ENCODE measurements at regions not wholly inside any gene's neighbourhood (a gene's known extent, or its start where the extent isn't known, plus 50 kb on each side); places are given as distances from the start of the nearest gene placed in this dataset.

GRCh38 chr7:26034391-26034790, 117.6 kb upstream of the NFE2L3 start:
- no peak for DNase-seq

GRCh38 chr7:26035552-26035951, 116.4 kb upstream of the NFE2L3 start:
- no peak for DNase-seq

DNA sequence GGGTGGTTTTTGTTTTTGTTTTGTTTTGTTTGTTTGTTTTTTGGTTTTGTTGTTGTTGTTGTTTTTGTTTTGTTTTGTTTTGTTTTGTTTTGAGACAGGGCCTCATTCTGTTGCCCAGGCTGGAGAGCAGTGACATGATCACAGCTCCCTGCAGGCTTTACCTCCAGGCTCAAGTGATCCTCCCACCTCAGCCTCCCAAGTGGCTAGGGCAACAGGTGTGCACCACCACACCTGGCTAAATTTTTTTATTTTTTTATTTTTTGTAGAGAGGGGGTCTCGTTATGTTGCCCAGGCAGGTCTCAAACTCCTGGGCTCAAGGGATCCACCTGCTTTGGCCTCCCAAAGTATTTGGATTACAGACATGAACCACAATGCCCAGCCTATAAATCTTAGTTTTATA, 115.9 kb upstream of the NFE2L3 start:
- DNase-seq, result no peak

GRCh38 chr7:26038201-26038990, 113.6 kb upstream of the NFE2L3 start:
- no peak for DNase-seq

GRCh38 chr7:26040085-26040484, 111.9 kb upstream of the NFE2L3 start:
- DNase-seq, result no peak

GRCh38 chr7:26042237-26042636, 109.8 kb upstream of the NFE2L3 start:
- DNase-seq, result no peak

GRCh38 chr7:26043801-26044200, 108.2 kb upstream of the NFE2L3 start:
- no peak for DNase-seq

DNA sequence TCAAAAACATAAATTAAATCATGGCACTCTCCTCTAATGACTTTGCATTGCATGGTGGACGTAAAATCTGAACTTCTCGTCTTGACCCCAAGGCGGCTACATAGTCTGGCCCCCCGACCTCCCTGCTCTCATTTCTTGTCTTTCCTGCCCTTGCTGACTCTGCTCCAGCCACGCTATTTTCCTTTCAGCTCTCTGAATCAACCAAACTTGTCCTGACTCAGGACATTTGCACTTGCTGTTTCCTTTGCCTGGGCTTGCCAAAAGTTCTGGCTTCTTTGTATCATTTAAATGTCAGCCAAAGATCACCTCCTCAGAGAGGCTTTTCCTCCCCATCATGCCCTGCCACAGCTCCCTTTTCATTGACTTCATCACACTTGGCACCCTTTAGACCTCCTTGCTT, 107.7 kb upstream of the NFE2L3 start:
- DNase-seq, result no peak

DNA sequence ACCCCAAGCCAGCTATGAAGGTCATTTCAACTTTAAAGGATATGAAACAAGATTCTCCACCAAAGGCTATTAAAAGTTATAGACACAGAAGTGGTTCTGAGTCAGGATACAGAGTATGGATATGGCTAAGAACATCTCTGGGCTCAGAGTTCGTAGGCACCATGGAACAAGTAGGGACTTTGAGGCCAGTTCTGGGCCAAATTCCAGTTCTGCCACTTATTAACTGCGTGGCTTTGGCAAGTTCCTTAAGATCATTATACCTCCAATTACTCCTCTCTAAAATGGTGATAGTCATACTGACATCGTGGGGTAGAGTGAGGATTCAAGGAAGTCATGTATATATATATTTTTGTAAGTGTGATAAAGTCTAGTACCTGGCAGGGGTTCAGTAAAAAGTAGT, 105.8 kb upstream of the NFE2L3 start:
- no peak for DNase-seq

GRCh38 chr7:26046878-26047277, 105.1 kb upstream of the NFE2L3 start:
- no peak for DNase-seq

DNA sequence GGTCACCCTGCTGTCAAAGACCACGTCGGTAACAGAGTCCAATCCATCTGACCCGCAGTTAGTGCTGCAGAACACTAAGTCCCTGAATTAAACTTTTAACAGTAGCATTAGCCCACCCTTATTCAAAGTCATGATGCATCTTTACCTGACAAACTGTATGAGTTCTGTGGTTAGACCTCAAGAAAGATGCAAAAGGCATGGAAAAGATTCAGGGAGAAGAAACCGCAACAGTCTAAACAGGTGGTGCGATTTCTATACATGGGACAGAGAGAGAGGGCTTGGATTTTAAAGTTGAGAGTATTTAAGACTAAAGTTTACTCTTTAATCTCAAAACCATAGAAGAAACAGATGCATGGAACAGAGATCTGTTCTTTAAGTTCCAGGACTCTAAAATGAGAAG, 103.3 kb upstream of the NFE2L3 start:
- no peak for DNase-seq

GRCh38 chr7:26049081-26049480, 102.9 kb upstream of the NFE2L3 start:
- no peak for DNase-seq

GRCh38 chr7:26051021-26051420, 101.0 kb upstream of the NFE2L3 start:
- no peak for DNase-seq

GRCh38 chr7:26052706-26053105, 99.3 kb upstream of the NFE2L3 start:
- no peak for DNase-seq

- no peak for DNase-seq
Measured at GRCh38 chr7:26054386-26054785, 97.6 kb upstream of the NFE2L3 start.

DNA sequence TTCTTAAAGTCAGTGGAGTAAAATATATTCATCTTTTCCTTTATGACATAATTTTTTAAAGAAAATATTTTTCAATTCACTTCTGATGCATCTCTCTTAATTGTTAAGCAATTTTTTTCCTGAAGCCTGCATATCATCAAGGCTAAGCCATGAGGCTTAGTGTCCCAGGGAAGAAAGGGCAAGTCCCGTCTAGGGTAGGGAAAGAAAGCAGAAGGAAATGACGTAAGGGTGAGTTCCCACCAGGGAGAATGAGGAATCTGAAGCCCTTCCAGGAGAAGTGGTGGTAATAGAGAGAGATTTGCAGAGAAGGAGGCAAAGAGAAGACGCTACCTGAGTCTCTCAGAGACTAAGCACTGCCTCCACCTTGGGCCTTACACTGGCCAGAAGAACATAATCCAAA, 96.8 kb upstream of the NFE2L3 start:
- no peak for DNase-seq

DNA sequence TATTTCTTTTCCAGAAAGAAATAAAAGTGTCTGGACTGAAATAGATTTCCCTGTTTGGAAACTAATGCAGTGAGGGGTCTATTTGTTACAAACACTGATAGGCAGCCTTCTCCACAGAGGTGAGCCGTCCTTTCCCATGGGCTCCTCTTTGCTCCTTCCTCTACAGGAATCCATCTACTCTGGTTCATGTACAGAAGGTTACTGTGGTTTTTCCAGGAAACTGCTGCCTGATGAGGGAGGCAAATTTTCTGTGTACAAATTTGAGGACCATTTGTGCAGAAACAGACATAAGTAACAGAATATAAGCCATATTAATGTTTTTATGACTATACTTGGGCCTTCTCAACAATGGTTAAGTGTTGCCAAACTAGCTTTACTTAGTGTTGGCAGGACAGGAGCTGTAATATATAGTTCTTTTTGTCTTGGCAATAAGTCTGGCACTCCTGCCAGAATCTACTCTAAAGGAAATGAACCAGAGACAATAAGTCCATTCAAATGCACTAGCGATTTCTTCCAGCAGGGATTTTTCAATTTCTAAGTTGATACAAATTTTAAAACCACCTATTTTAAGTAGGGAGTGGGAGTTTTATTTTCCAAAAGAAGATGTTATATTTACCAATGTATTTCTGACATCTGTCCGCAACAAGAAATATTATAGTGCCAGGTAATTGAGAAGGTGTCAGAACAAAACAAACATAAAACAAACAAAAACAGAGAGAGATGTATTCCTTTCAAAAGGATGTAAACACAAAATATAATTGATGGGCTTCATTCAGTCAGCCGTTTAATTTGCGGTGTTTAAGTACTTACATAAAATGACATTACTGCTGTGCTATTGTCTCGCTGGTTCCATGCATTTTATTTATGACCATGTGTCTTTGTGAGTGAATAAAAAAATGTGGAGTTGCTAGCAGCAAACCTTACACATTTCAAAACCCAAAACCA, 91.0 kb upstream of the NFE2L3 start:
- DNase-seq, result no peak

DNA sequence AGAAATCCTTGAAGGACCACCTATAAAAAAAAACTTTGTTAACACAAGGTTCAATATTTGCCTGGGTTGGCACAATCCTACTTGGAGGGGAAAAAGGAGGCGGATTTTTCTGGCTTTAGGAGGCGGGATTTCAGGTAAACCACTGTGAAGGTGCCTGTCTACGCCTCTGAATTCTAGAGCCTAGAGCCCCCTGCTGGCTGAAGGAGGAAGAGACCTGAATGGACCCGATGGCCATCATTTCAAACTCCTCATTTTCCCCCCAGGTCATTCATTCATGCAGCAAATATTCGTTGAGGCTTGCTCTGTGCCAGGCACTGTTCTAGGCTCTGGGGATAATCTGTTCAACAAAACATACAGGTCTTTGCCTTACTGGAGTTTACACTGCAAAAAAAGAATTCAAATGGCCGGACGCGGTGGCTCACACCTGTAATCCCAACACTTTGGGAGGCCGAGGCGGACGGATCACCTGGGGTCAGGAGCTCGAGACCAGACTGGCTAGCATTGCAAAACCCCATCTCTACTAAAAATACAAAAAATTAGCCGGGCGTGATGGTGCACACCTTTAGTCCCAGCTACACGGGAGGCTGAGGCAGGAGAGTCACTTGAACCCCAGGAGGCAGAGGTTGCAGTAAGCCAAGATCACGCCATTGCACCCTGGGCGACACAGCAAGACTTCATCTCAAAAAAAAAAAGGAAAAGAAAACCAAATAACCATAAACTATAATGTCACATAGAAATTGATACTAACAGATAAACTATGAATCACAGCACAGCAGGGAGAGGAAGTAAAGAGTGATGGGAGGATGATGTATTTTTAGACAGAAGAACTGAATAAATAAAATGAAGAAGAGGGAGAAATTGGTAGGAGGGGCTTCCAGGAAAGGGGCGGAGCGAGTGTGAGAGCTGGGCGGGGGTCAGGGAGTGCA, 90.1 kb upstream of the NFE2L3 start:
- peak; percentile 37 for DNase-seq

GRCh38 chr7:26065652-26066051, 86.3 kb upstream of the NFE2L3 start:
- no peak for DNase-seq

- no peak for DNase-seq
Measured at GRCh38 chr7:26066736-26067135, 85.3 kb upstream of the NFE2L3 start.

GRCh38 chr7:26070290-26070689, 81.7 kb upstream of the NFE2L3 start:
- DNase-seq, result no peak

GRCh38 chr7:26071622-26072456, 80.2 kb upstream of the NFE2L3 start:
- no peak for DNase-seq

All from fibroblast of skin of right quadriceps (primary cell).